HG03139 (cell line): ENCODE measurements at regions not wholly inside any gene's neighbourhood (a gene's known extent, or its start where the extent isn't known, plus 50 kb on each side); places are given as distances from the start of the nearest gene placed in this dataset.

Source experiments
- ATAC-seq: cut with Tn5 transposase; IDR thresholded peaks from one replicate; pipeline ENCODE4 v1.9.1; 2021; ENCODE audit not compliant: unreplicated experiment

DNA sequence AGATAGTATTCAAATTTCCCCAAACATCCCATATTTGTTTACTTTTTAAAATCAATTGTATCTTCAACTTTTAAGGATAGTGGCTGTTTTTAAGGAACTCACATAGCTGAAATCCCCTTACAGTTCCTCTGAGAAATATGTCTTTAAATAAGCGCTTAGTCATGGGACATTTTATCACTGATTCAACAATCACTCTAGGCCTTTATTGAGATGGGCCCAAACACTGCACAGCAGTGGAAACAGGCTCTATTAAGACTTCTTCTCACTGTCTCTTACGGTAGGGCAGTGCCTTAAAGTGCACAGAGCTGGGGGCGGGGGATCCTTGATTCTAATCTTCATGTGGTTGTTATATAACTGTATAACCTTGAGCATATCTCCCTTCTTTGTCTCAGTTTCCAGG lies 59.8 kb upstream of the RREB1 start:
- no peak for ATAC-seq

DNA sequence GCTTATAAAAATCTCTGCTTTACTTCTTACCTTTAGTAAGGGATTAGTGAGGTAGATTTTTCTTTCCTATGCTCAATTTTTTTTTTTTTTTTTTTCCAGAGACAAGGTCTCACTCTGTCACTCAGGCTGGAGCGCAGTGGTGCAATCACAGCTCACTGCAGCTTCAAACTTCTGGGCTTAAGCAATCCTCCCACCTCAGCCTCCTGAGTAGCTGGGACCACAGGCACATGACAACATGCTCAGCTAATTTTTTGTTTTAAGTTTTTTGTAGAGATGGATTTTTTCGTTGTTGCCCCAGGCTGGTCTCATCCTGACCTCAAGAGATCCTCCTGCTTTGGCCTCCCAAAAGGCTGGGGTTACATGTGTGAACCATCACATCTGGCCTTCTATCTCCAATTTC lies 58.9 kb upstream of the RREB1 start:
- ATAC-seq: no peak

DNA sequence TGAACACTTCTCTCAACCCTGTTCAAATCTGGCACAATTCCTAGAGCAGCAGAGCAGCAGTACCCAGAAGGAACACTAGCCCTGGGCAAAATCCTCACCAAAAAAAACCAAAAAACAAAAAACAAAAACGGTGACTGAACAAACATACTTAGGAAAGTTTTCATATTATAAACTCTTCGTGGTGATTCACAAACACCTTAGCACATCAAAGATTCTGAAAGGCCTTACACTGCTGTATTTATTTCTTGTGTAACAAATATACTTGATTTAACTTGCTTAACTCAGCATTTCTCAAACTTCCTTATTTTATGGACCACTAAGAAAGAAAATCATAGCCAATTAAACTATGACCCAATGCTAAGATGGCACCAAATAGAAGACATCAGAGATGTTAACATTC lies 57.8 kb upstream of the RREB1 start:
- no peak for ATAC-seq

DNA sequence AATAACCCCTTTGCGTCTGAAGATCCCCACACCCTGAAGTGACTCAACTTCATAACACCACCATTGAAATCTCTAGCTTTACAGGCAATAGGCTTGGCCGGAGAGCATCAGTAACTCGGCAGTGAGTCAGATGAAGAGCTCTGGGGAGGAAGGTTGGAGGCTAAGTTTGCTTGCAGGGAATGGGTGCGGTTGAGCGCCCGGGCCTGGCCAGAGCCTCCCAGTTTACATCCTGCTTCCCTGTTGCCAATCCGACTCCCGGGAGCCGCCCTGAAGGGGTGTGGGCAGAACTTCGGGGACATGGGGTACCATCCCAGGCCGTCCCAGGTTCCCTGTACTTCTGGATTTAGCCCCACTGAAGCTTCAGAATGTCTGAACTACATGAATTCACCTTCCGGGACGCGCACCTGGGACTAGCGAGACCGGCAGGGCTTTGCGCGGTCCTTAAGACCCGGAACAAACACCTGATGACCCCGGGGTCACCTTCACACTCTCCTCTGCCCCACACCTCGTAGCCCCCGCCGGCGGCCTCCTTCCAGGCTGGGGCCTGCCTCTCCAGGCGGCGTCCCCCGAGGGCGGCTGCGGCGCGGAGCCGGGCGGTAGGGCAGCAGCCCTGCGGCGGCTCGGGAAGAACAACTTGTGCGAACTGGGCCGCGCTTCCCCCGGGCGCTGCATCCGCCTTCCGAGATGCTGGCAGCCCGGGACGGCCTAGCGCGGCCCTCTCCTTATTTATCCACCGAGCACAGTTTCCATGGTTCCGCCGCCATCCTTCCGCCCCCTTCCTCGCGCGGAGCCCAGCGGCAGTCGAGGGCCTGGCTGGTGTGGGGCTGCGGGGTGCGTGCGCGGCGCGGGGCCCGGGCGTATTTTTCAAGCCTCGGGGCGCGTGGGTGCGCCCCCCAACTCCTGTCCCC lies 56.6 kb upstream of the RREB1 start:
- peak; percentile 19 for ATAC-seq

DNA sequence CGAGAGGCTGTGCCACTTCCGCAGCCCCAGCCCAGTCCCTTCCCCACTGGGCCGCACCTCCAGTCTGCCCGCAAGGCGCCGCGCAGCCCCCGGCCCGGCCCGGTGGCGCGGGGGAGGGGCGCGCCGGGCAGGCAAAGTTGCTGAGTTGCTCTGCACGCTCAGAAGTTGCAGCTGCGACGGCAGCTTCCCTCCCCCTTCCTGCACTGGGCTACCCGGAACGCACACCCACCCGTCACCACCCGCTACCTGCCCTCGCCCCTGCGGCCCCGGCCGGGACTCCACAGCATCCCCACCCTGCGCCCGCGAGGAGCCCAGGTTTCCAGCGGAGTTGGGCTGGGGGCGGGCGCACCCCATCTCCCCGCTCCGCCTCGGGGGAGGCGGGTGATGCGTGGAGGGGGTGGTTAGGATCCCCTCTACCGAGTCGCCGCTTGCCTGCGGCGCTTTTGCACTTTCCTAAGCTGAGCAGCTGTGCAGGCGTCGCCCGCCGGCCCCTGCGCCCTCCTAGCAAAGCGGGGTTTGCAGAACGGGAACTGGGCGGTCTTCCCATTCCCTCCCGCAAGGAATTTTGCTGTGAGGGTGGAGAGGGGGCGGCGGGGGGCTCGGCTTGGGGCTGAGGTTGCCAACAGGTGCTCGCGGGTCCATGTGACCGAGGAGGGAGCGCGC lies 55.9 kb upstream of the RREB1 start:
- peak; percentile 55 for ATAC-seq

DNA sequence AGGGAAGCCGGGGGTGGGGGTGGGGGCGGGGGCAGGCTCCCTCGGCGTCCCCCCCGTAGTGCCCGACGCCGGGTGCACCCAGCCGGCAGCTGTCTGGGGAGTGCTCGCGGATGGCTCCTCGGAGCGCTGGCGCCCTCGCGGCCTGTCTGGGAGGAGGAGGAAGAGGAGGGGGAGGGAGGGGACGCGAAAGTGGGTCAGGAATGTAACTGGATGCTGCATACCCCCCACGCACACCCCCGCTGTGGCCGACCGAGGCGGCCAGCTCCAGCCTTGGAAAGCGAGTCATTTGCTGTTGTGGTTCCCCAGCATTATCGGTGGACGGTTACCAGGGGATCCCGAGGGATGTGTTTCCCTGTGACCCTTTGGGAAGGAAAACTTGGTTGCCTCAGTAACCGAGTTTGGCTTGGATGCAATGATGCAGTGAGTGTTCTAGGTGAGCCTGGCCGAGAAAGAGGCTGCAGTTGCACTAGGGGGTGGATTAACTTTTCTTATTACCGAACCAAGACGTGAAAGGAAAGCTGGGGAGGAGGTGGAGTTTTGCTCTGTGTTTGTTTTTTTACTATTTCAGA lies 55.2 kb upstream of the RREB1 start:
- no peak for ATAC-seq

DNA sequence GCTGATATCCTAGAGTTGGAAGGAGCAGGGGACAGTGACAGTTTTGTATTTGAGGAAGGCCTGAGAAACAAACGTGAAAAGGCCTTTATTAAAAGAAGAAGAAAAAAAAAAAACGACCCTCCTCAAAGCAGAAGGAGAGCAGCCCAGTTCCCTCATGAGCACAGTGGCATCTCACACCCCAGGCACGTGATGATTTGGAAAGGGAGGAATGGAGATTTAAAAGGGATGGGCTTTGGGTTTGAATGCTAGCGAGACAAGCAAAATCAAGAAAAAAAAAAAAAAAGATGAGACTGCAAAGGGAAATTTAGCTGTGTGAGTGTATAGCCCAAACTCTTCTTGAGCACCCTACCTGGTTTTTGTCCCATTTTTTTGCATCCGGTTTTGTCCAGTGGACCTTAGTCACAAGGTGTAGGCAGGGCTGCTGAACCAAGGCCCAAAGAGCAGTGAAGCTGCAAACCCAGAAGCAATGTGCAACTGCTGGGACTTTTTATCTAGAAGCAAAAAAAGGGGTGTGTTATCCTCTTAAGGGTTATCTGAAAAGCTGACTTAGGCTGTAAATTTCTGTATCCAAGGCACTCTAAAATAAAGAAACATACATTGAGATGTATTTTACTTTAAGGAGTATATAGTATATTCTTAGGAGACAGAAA lies 54.5 kb upstream of the RREB1 start:
- no peak for ATAC-seq
